GM12875 (cell line): ENCODE measurements at regions not wholly inside any gene's neighbourhood (a gene's known extent, or its start where the extent isn't known, plus 50 kb on each side); places are given as distances from the start of the nearest gene placed in this dataset.
A peak's percentile ranks its signal among the peaks of the same experiment; 100 is the strongest.

ENCODE experiments used
- H3K4me3 ChIP-seq: one replicate; pipeline ENCODE4 v1.5.1; 2011; ENCODE audit warnings: low read depth, low read length, control low read depth
- CTCF ChIP-seq: IDR thresholded peaks from 2 replicates; pipeline ENCODE4 v1.5.1; 2011; ENCODE audit warnings: low read depth, mild to moderate bottlenecking, control low read depth, inconsistent platforms, low read length, moderate library complexity, borderline replicate concordance; ENCODE audit not compliant: insufficient read depth

GRCh38 chr6:26194816-26195375, 107.7 kb downstream of the HFE start:
- TF ChIP-seq CTCF, result no peak

GRCh38 chr6:26195376-26195923, 108.2 kb downstream of the HFE start:
- H3K4me3 ChIP-seq, result peak overlapping the region; percentile 56
- no peak for TF ChIP-seq CTCF

More at GRCh38 chr6:26194816-26195375, 107.7 kb downstream of the HFE start:
- H3K4me3 ChIP-seq, result peak overlapping the region; percentile 56

GRCh38 chr6:26195924-26196845, 109.0 kb downstream of the HFE start:
- TF ChIP-seq CTCF, result no peak
- H3K4me3 ChIP-seq, result peak overlapping the region; percentile 56

- TF ChIP-seq CTCF, result no peak
- peak overlapping the region; percentile 69 for H3K4me3 ChIP-seq
Observed at GRCh38 chr6:26196846-26197635, 109.8 kb downstream of the HFE start.

- no peak for TF ChIP-seq CTCF
- H3K4me3 ChIP-seq, result peak overlapping the region; percentile 69
Observed at GRCh38 chr6:26197636-26197932, 110.4 kb downstream of the HFE start.

GRCh38 chr6:26197933-26198721, 110.9 kb downstream of the HFE start:
- peak overlapping the region; percentile 69 for H3K4me3 ChIP-seq
- no peak for TF ChIP-seq CTCF
